ENCODE measurements at regions not wholly inside any gene's neighbourhood (a gene's known extent, or its start where the extent isn't known, plus 50 kb on each side); places are given as distances from the start of the nearest gene placed in this dataset.
A peak's percentile ranks its signal among the peaks of the same experiment; 100 is the strongest.

DNA sequence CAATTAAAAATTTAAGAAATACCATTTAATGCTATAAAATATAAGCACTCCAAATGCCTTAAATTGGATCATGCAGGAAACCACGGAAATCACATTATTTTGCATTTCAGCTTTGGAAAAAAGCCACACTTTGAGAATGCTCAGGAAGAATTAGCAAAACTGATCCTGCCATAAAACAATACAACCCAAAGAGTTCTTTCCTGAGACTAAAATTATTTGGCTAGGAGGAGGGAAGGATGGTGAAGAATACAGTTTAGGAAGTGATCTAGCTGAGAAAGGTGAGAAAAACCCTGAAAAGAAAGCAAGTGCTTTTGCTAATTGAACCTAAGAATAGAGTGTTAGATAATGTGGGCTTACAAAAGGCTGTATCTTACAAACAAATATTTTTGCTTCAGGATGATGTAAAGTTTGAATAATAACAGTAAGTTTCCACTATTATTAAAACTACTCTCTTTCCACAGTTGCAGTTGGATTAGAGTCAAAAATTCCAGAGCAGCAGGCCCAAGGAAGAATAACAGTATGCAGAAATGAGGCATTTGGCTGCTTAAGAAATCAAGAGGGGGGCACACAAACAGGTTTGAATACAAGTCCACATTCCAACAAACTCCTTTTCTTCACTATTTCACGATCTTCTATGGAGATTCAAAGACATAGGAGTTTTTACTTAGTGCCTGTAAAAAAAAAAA is 565.4 kb downstream of the RFPL4B start:
- TF ChIP-seq NANOG (IDR thresholded peaks at IDR 0.05; ENCODE audit: borderline replicate concordance) (no peak), EZH2 (IDR thresholded peaks at IDR 0.05; ENCODE audit: low read depth, unreplicated experiment) (no peak), JUNB (IDR thresholded peaks at IDR 0.05; ENCODE audit: unreplicated experiment) (no peak), ZNF114 (CRISPR knock-in tag; IDR thresholded peaks at IDR 0.05) (no peak), CREB1 (CRISPR knock-in tag; IDR thresholded peaks at IDR 0.05; ENCODE audit: low read depth) (no peak), EZH2phosphoT487 (IDR thresholded peaks at IDR 0.05; ENCODE audit: unreplicated experiment) (no peak), ZNF331 (CRISPR knock-in tag; IDR thresholded peaks at IDR 0.05; ENCODE audit: low read depth) (no peak), STAT1 (IDR thresholded peaks at IDR 0.05; ENCODE audit: unreplicated experiment) (no peak)
- TF ChIP-seq, protein P1, sequence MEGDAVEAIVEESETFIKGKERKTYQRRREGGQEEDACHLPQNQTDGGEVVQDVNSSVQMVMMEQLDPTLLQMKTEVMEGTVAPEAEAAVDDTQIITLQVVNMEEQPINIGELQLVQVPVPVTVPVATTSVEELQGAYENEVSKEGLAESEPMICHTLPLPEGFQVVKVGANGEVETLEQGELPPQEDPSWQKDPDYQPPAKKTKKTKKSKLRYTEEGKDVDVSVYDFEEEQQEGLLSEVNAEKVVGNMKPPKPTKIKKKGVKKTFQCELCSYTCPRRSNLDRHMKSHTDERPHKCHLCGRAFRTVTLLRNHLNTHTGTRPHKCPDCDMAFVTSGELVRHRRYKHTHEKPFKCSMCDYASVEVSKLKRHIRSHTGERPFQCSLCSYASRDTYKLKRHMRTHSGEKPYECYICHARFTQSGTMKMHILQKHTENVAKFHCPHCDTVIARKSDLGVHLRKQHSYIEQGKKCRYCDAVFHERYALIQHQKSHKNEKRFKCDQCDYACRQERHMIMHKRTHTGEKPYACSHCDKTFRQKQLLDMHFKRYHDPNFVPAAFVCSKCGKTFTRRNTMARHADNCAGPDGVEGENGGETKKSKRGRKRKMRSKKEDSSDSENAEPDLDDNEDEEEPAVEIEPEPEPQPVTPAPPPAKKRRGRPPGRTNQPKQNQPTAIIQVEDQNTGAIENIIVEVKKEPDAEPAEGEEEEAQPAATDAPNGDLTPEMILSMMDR (conservative IDR thresholded peaks at IDR 0.05; ENCODE audit: low read depth in 2 of 2), result no peak
- TF ChIP-seq, protein P2, sequence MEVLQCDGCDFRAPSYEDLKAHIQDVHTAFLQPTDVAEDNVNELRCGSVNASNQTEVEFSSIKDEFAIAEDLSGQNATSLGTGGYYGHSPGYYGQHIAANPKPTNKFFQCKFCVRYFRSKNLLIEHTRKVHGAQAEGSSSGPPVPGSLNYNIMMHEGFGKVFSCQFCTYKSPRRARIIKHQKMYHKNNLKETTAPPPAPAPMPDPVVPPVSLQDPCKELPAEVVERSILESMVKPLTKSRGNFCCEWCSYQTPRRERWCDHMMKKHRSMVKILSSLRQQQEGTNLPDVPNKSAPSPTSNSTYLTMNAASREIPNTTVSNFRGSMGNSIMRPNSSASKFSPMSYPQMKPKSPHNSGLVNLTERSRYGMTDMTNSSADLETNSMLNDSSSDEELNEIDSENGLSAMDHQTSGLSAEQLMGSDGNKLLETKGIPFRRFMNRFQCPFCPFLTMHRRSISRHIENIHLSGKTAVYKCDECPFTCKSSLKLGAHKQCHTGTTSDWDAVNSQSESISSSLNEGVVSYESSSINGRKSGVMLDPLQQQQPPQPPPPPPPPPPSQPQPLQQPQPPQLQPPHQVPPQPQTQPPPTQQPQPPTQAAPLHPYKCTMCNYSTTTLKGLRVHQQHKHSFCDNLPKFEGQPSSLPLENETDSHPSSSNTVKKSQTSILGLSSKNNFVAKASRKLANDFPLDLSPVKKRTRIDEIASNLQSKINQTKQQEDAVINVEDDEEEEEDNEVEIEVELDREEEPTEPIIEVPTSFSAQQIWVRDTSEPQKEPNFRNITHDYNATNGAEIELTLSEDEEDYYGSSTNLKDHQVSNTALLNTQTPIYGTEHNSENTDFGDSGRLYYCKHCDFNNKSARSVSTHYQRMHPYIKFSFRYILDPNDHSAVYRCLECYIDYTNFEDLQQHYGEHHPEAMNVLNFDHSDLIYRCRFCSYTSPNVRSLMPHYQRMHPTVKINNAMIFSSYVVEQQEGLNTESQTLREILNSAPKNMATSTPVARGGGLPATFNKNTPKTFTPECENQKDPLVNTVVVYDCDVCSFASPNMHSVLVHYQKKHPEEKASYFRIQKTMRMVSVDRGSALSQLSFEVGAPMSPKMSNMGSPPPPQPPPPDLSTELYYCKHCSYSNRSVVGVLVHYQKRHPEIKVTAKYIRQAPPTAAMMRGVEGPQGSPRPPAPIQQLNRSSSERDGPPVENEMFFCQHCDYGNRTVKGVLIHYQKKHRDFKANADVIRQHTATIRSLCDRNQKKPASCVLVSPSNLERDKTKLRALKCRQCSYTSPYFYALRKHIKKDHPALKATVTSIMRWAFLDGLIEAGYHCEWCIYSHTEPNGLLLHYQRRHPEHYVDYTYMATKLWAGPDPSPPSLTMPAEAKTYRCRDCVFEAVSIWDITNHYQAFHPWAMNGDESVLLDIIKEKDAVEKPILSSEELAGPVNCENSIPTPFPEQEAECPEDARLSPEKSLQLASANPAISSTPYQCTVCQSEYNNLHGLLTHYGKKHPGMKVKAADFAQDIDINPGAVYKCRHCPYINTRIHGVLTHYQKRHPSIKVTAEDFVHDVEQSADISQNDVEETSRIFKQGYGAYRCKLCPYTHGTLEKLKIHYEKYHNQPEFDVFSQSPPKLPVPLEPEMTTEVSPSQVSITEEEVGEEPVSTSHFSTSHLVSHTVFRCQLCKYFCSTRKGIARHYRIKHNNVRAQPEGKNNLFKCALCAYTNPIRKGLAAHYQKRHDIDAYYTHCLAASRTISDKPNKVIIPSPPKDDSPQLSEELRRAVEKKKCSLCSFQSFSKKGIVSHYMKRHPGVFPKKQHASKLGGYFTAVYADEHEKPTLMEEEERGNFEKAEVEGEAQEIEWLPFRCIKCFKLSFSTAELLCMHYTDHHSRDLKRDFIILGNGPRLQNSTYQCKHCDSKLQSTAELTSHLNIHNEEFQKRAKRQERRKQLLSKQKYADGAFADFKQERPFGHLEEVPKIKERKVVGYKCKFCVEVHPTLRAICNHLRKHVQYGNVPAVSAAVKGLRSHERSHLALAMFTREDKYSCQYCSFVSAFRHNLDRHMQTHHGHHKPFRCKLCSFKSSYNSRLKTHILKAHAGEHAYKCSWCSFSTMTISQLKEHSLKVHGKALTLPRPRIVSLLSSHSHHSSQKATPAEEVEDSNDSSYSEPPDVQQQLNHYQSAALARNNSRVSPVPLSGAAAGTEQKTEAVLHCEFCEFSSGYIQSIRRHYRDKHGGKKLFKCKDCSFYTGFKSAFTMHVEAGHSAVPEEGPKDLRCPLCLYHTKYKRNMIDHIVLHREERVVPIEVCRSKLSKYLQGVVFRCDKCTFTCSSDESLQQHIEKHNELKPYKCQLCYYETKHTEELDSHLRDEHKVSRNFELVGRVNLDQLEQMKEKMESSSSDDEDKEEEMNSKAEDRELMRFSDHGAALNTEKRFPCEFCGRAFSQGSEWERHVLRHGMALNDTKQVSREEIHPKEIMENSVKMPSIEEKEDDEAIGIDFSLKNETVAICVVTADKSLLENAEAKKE (CRISPR knock-in tag; IDR thresholded peaks at IDR 0.05), result no peak
- TF ChIP-seq, protein P3, sequence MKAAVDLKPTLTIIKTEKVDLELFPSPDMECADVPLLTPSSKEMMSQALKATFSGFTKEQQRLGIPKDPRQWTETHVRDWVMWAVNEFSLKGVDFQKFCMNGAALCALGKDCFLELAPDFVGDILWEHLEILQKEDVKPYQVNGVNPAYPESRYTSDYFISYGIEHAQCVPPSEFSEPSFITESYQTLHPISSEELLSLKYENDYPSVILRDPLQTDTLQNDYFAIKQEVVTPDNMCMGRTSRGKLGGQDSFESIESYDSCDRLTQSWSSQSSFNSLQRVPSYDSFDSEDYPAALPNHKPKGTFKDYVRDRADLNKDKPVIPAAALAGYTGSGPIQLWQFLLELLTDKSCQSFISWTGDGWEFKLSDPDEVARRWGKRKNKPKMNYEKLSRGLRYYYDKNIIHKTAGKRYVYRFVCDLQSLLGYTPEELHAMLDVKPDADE (IDR thresholded peaks at IDR 0.05), result no peak
- TF ChIP-seq, protein P4, sequence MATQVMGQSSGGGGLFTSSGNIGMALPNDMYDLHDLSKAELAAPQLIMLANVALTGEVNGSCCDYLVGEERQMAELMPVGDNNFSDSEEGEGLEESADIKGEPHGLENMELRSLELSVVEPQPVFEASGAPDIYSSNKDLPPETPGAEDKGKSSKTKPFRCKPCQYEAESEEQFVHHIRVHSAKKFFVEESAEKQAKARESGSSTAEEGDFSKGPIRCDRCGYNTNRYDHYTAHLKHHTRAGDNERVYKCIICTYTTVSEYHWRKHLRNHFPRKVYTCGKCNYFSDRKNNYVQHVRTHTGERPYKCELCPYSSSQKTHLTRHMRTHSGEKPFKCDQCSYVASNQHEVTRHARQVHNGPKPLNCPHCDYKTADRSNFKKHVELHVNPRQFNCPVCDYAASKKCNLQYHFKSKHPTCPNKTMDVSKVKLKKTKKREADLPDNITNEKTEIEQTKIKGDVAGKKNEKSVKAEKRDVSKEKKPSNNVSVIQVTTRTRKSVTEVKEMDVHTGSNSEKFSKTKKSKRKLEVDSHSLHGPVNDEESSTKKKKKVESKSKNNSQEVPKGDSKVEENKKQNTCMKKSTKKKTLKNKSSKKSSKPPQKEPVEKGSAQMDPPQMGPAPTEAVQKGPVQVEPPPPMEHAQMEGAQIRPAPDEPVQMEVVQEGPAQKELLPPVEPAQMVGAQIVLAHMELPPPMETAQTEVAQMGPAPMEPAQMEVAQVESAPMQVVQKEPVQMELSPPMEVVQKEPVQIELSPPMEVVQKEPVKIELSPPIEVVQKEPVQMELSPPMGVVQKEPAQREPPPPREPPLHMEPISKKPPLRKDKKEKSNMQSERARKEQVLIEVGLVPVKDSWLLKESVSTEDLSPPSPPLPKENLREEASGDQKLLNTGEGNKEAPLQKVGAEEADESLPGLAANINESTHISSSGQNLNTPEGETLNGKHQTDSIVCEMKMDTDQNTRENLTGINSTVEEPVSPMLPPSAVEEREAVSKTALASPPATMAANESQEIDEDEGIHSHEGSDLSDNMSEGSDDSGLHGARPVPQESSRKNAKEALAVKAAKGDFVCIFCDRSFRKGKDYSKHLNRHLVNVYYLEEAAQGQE (IDR thresholded peaks at IDR 0.05; ENCODE audit: unreplicated experiment), result no peak
- Histone ChIP-seq H3K79me2 (replicated peaks; ENCODE audit: insufficient read depth) (no peaks in the 10 kb centered on the region), H3K27ac (ENCODE audit: low read depth) (peak overlapping the region; percentile 6; the same call in 1 of the 2 replicates), H3K9me2 (ENCODE audit: insufficient read depth) (no peaks in the 10 kb centered on the region), H4K20me1 (replicated peaks; ENCODE audit: insufficient read depth) (no peaks in the 10 kb centered on the region), H3K36me3 (ENCODE audit: insufficient read depth) (no peaks in the 10 kb centered on the region), H3K4me3 (no peak overlapping the region), H3K4me1 (ENCODE audit: insufficient read depth) (peaks cover 12% of the 10 kb centered on the region; the same call in 1 of the 2 replicates), H2AFZ (no peak overlapping the region), H3K4me2 (no peak overlapping the region), H3F3A (replicated peaks; ENCODE audit: low read depth) (no peaks in the 10 kb centered on the region), H3K27me3 (ENCODE audit: insufficient read depth) (no peaks in the 10 kb centered on the region)
- ATAC-seq (peak; percentile 47; the same call in 2 of the 3 replicates), DNase-seq (ENCODE audit: low spot score) (peak; percentile 44)
- Mint-ChIP-seq H3K27me3 (ENCODE audit: insufficient read depth, low read depth, poor library complexity) (no peaks in the 10 kb centered on the region), H3K9me3 (no peaks in the 10 kb centered on the region; the same call in 2 of the 3 replicates), H3K36me3 (ENCODE audit: low read depth) (no peaks in the 10 kb centered on the region), H3K4me3 (no peak overlapping the region), H3K4me1 (peaks cover 17% of the 10 kb centered on the region; the same call in 2 of the 3 replicates), H3K27ac (peak overlapping the region; percentile 90)
